KBM-7 (cell line): ENCODE measurements at regions not wholly inside any gene's neighbourhood (a gene's known extent, or its start where the extent isn't known, plus 50 kb on each side); places are given as distances from the start of the nearest gene placed in this dataset.

Source experiments
- DNase-seq: peaks from one replicate; pipeline ENCODE4 v3.0.0-alpha.2; 2015
- in situ Hi-C: fragments of 300-500 bp; cut with MboI; formaldehyde crosslinking; loops from 2 replicates; pipeline ENCODE4 v1.14.3; 2020; ENCODE audit warnings: low sequenced_read_pairs, low pct_unique_long_range_greater_than_20kb, mixed read lengths

DNA sequence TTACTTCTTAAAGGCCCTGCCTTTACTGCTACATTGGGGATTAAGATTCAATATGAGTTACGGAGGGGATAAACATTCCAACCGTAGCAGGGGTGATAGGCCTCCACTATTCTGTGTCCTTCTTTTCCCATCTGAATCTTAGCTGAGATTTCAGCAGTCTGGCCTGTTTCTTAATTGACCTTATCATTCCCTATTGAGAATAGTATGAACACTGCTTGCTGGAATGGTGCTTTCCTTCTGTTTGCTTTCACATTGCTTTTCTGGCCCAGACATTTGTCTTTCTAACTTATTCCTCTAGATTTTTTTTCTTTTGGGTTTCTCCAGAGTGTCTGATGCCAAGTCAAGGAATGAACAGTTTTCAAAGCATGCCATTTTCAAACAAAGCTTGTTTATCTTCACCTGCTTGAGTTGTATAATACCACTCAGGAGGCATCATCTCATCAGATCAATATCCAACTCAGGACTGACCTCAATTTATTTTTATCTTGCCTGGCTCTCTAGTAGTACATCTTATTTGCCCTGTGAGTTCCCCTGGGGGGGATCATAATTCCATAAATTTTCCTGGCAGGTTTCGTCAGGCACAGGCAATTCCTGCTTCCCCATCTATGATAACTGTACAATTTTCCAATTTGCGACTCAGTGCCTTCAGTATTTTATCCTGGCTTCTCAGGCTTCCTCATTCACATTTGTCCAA is 161.1 kb upstream of the STT3B start:
- DNase-seq = no peak
- in situ Hi-C loops = no loop called here

DNA sequence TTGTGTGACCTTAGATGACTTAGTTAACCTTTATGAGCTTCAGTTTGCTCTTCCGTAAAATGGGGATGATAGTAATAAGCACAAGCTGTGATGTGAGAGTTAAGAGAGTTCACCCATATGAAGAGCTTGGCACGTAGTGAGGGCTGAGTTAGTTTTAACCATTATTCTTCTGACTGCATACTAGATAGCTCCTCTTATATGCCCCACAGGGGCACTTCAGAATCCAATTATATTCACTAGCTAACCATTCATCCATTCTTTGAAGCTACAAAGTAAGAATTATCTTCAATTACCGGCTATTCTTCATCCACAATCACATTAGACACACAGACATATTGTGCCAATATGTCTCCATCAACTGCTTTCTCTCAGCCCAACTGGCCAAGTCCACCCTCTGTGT is 159.0 kb upstream of the STT3B start:
- DNase-seq = no peak
- in situ Hi-C loops = no loop called here

GRCh38 chr3:31377045-31377642 is 155.6 kb upstream of the STT3B start:
- in situ Hi-C loops = no loop called here
- DNase-seq = no peak

DNA sequence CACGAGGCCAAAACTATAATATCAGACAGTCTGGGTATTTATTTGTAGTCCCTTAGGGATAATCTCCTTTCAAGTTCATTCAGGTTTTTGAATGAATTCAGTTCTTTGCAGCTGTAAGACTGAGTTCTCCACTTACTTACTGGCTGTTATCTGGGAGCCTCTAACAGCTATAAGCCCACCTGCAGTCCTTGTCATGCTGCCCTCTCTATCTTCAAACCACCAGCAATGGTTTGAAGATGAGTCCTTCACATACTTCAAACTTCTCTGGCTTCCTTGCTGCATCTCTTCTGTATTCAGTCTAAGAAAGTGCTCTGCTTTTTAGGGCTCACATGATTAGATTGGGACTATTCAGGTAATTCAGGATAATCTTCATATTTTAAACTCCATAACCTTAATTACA is 154.5 kb upstream of the STT3B start:
- in situ Hi-C loops = no loop called here
- DNase-seq = no peak

DNA sequence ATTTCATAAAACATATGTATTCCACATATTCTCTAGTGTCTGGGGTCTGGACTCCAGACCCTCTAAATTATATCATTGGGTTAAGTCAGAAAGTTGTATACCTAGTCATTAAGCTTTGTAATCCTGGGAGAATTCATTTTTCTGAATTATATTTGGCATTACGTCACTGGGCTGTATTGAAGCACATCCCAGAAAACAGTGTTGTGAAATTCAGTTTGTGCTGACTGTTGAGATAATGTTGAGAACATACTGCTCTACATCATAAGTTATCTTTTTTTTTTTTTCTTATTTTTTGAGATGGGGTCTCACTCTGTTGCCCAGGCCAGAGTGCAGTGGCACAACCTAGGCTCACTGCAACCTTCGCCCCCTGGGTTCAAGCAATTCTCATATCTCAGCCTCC is 153.1 kb upstream of the STT3B start:
- no peak for DNase-seq
- in situ Hi-C loops = no loop called here

DNA sequence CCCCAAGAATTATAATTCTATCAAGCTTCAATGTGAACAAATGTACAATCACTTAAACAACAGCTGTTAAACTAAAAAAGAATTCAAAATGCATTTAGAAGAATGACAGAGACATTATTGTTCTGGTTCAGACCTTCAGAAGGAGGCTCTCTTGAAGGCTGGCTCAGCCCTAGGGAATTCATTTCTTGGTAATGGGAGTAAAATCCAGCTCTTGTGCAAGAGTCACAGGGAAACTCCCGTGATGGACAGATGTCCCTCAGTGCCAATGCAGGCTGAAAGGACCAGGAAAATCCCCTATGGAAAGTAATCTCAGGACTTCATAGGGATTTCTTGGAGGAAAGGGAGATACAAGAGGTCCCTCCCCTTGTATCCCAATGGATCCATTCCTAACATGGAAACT is 149.9 kb upstream of the STT3B start:
- DNase-seq = no peak
- in situ Hi-C loops = no loop called here

DNA sequence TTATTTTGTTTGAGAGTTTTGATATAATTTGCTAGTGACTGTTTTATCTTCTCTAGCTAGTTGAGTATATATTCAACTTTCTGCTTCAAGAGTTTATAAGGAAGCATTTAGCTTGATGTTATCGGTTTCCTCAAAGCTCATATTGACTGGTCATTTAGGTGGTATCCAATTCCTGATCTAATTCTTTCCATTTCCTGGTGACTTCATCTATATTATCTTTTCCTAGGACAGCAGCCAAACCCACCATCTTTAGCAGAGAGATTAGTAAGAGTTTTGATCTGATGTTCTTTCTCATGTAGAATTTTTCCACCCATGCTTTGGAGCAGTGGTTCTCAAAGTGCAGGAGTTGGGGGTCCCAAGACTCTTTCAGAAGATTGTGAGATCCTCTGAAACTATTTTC is 148.6 kb upstream of the STT3B start:
- in situ Hi-C loops = no loop called here
- DNase-seq = no peak

- in situ Hi-C loops = no loop called here
Observed at GRCh38 chr3:31389939-31390338, 142.8 kb upstream of the STT3B start.

GRCh38 chr3:31390466-31390865 is 142.3 kb upstream of the STT3B start:
- in situ Hi-C loops = no loop called here
- no peak for DNase-seq

More at GRCh38 chr3:31389939-31390338, 142.8 kb upstream of the STT3B start:
- no peak for DNase-seq

GRCh38 chr3:31391150-31391549 is 141.6 kb upstream of the STT3B start:
- no peak for DNase-seq
- in situ Hi-C loops = no loop called here

- no peak for DNase-seq
- in situ Hi-C loops = no loop called here
Observed at GRCh38 chr3:31392568-31392967, 140.2 kb upstream of the STT3B start.

- peak; percentile 60 for DNase-seq
- in situ Hi-C loops = no loop called here
Observed at GRCh38 chr3:31399271-31399670, 133.5 kb upstream of the STT3B start.

DNA sequence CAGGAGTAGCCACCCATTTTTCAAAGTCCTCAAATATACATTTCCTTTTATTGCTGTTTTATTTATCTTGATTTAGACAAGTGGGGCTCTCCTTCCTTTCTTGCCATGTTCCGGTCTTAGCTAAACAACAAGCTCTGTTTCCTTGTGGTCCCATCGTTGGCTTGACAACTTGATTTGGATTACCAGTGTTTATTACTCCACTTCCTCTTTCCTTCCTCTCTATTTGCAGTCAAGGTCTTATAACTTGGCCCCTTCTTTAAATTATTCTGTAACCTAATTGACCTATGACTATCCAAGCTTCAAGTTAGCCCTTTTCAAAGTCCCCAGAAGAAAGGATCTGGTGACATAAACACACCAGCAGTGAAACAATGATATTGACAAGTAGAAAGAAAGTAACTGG is 130.6 kb upstream of the STT3B start:
- in situ Hi-C loops = no loop called here
- DNase-seq = peak; percentile 61

DNA sequence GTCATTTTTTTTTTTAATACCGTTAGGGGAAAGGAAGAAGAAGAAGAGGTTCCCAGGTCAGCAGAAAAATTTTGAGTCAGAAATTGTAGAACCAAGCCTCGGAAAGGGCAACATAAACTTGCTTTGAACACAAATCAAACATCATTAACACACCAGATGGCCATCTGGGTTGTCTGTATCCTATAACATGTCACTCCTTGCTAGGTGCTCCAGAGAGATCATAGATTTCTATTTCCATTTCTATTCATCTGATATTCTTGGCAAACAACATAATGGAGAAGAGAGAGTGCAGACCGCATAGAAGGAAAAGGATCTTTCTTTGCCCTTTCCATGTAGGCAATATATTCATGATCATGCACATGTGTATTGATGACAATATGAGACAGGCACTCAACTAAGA is 129.5 kb upstream of the STT3B start:
- no peak for DNase-seq
- in situ Hi-C loops = no loop called here

DNA sequence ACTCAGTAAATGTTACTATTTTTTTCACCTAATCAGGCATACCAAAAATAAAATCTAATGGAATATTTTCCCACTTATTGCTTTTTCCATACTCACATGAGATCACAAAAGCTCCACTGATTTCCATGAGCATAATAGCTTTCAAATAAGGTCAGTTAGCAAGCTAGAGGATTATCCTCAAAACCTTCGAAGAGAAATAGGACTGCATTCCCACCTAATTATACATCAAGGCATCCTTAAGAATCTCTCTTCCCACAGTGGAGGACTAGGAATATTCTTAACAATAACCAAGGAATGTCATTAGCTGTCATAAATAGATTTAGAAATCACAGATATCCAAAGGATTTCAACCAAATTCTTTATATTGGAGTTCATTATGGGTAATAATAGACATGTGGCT is 127.9 kb upstream of the STT3B start:
- in situ Hi-C loops = no loop called here
- DNase-seq = no peak

DNA sequence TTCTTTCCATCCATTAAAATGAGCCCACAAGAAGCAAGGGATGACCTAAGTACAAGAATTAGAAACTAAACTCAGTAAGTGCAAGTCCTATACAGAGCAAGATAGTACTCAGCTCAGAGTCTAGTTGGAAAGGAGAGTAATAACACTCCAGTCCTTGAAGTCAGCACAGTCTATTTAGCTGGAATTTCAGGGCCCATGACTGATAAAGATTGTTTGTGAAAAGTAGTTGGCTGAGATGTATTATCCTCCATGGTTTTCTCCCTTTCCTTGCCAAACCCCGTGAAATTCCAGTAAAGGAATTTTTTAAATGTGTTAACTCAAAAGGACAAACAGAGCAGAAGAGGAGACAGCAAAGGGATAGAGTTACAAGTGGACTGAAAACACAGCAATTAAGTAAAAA is 127.2 kb upstream of the STT3B start:
- no peak for DNase-seq
- in situ Hi-C loops = no loop called here

DNA sequence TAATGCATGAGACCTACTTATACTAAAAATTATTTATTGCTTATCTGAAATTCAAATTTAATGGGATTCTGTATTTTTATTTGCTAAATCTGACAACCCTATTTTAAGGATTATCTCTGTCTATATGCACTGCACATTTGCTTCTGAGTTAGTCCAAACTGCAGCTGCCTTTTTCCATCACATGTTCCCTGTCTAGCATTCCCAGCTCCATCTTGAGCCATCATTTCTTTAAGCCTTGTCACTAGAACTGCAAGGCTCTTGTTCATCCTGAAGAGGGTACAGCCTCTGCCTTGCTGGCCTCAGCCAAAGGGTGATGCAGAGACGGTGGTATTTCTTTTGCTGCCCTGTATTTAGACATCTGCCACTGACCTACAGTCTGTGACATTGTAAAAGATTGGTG is 125.8 kb upstream of the STT3B start:
- in situ Hi-C loops = no loop called here
- DNase-seq = no peak

DNA sequence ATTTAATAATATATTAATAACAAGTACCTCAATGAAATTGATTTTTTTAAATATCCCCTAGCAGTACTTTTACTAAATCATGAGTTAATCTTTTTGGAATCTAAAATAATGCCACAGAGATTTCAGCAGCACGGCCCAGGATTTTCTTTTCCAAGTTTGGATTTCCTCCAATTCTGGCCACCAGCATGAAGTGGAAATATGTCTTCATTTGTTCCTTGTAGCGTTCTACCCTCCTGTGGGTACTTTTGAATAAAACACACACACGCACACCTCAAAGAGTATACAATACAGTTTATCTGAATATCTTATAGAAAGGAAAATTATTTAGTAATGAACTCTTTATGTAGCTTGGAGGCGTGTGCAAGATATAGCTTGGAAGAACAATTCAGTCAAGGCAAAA is 125.1 kb upstream of the STT3B start:
- DNase-seq = no peak
- in situ Hi-C loops = no loop called here

- in situ Hi-C loops = no loop called here
- DNase-seq = no peak
Observed at GRCh38 chr3:31408720-31409119, 124.0 kb upstream of the STT3B start.

- in situ Hi-C loops = no loop called here
- DNase-seq = no peak
Observed at GRCh38 chr3:31409389-31409788, 123.3 kb upstream of the STT3B start.

- in situ Hi-C loops = no loop called here
- DNase-seq = no peak
Observed at GRCh38 chr3:31409866-31410265, 122.9 kb upstream of the STT3B start.
